ENCODE measurements at regions not wholly inside any gene's neighbourhood (a gene's known extent, or its start where the extent isn't known, plus 50 kb on each side); places are given as distances from the start of the nearest gene placed in this dataset.
A peak's percentile ranks its signal among the peaks of the same experiment; 100 is the strongest.

DNA sequence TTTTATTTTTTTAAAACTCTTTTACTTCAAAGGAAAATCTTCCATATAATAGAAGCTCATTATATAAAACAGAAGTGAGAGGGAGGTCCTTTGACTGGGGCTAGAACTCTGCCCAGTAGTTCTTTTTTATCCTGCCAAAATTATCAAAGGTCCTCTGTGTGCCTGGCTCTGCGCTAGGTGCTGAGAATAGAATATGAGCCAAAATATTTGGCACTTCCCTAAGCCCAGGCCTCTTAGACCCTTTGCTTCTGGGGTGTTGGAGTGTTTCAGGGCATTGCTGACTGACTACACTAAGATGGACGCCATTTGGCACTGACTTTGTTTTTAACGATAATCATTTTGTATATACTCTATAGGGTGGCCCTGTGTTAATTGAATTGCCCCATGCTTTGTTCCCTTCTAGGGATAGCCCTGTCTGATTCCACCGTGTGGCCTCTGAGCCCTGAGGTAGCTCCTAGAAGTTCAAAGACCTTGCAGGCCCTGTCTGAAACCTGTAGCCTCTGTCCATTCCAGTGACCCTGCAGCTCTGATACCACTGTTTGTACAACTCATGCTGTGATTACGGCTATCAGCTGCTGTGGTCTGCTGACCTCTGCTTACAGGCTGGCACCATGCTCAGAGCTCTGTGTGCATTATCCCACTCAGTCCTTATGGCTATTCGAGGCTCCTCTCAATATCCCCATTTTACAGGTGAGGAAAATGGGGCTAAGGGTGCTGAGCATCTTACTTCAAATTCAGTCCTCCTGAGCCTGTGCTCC lies 84.3 kb upstream of the SHB start (continued):
- TF ChIP-seq, protein P1, sequence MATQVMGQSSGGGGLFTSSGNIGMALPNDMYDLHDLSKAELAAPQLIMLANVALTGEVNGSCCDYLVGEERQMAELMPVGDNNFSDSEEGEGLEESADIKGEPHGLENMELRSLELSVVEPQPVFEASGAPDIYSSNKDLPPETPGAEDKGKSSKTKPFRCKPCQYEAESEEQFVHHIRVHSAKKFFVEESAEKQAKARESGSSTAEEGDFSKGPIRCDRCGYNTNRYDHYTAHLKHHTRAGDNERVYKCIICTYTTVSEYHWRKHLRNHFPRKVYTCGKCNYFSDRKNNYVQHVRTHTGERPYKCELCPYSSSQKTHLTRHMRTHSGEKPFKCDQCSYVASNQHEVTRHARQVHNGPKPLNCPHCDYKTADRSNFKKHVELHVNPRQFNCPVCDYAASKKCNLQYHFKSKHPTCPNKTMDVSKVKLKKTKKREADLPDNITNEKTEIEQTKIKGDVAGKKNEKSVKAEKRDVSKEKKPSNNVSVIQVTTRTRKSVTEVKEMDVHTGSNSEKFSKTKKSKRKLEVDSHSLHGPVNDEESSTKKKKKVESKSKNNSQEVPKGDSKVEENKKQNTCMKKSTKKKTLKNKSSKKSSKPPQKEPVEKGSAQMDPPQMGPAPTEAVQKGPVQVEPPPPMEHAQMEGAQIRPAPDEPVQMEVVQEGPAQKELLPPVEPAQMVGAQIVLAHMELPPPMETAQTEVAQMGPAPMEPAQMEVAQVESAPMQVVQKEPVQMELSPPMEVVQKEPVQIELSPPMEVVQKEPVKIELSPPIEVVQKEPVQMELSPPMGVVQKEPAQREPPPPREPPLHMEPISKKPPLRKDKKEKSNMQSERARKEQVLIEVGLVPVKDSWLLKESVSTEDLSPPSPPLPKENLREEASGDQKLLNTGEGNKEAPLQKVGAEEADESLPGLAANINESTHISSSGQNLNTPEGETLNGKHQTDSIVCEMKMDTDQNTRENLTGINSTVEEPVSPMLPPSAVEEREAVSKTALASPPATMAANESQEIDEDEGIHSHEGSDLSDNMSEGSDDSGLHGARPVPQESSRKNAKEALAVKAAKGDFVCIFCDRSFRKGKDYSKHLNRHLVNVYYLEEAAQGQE (IDR thresholded peaks at IDR 0.05; ENCODE audit: borderline replicate concordance in 1 of 2, low read depth in 1 of 2, low read length in 2 of 2) = no peak
- TF ChIP-seq ZNF577 (CRISPR knock-in tag; IDR thresholded peaks at IDR 0.05; ENCODE audit: borderline replicate concordance, low read depth) = no peak
- no peak for TF ChIP-seq NFYB (CRISPR knock-in tag; IDR thresholded peaks at IDR 0.05)
- TF ChIP-seq HOXA3 (CRISPR knock-in tag; IDR thresholded peaks at IDR 0.05) = peak; percentile 24; the same call in 1 of the 2 replicates
- TF ChIP-seq ZNF674 (CRISPR knock-in tag; IDR thresholded peaks at IDR 0.05; ENCODE audit: low read depth) = no peak
- no peak for TF ChIP-seq RCOR2 (CRISPR knock-in tag; IDR thresholded peaks at IDR 0.05)
- TF ChIP-seq PRMT3 (CRISPR knock-in tag; IDR thresholded peaks at IDR 0.05; ENCODE audit: borderline replicate concordance, low read depth) = no peak
- TF ChIP-seq, protein P2, sequence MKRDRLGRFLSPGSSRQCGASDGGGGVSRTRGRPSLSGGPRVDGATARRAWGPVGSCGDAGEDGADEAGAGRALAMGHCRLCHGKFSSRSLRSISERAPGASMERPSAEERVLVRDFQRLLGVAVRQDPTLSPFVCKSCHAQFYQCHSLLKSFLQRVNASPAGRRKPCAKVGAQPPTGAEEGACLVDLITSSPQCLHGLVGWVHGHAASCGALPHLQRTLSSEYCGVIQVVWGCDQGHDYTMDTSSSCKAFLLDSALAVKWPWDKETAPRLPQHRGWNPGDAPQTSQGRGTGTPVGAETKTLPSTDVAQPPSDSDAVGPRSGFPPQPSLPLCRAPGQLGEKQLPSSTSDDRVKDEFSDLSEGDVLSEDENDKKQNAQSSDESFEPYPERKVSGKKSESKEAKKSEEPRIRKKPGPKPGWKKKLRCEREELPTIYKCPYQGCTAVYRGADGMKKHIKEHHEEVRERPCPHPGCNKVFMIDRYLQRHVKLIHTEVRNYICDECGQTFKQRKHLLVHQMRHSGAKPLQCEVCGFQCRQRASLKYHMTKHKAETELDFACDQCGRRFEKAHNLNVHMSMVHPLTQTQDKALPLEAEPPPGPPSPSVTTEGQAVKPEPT (CRISPR knock-in tag; IDR thresholded peaks at IDR 0.05; ENCODE audit: low read depth) = no peak
- TF ChIP-seq BHLHE40 (IDR thresholded peaks at IDR 0.05; ENCODE audit: low read length) = no peak
- no peak for TF ChIP-seq SETDB1 (CRISPR knock-in tag; IDR thresholded peaks at IDR 0.05; ENCODE audit: borderline replicate concordance)
- TF ChIP-seq SOX6 (IDR thresholded peaks at IDR 0.05) = no peak
- TF ChIP-seq SOX6 (CRISPR knock-in tag; IDR thresholded peaks at IDR 0.05) = peak; percentile 40; the same call in 1 of the 2 replicates
- TF ChIP-seq THYN1 (CRISPR knock-in tag; IDR thresholded peaks at IDR 0.05; ENCODE audit: borderline replicate concordance, low read depth) = no peak
- TF ChIP-seq ARNT2 (CRISPR knock-in tag; IDR thresholded peaks at IDR 0.05; ENCODE audit: low read depth) = no peak
- peak; percentile 60 for TF ChIP-seq HNF4A (CRISPR knock-in tag; IDR thresholded peaks at IDR 0.05)
- TF ChIP-seq, protein P3, sequence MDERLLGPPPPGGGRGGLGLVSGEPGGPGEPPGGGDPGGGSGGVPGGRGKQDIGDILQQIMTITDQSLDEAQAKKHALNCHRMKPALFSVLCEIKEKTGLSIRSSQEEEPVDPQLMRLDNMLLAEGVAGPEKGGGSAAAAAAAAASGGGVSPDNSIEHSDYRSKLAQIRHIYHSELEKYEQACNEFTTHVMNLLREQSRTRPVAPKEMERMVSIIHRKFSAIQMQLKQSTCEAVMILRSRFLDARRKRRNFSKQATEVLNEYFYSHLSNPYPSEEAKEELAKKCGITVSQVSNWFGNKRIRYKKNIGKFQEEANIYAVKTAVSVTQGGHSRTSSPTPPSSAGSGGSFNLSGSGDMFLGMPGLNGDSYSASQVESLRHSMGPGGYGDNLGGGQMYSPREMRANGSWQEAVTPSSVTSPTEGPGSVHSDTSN (CRISPR knock-in tag; IDR thresholded peaks at IDR 0.05) = no peak
- TF ChIP-seq, protein P4, sequence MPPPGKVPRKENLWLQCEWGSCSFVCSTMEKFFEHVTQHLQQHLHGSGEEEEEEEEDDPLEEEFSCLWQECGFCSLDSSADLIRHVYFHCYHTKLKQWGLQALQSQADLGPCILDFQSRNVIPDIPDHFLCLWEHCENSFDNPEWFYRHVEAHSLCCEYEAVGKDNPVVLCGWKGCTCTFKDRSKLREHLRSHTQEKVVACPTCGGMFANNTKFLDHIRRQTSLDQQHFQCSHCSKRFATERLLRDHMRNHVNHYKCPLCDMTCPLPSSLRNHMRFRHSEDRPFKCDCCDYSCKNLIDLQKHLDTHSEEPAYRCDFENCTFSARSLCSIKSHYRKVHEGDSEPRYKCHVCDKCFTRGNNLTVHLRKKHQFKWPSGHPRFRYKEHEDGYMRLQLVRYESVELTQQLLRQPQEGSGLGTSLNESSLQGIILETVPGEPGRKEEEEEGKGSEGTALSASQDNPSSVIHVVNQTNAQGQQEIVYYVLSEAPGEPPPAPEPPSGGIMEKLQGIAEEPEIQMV (CRISPR knock-in tag; IDR thresholded peaks at IDR 0.05; ENCODE audit: low read depth) = no peak
- TF ChIP-seq, protein P5, sequence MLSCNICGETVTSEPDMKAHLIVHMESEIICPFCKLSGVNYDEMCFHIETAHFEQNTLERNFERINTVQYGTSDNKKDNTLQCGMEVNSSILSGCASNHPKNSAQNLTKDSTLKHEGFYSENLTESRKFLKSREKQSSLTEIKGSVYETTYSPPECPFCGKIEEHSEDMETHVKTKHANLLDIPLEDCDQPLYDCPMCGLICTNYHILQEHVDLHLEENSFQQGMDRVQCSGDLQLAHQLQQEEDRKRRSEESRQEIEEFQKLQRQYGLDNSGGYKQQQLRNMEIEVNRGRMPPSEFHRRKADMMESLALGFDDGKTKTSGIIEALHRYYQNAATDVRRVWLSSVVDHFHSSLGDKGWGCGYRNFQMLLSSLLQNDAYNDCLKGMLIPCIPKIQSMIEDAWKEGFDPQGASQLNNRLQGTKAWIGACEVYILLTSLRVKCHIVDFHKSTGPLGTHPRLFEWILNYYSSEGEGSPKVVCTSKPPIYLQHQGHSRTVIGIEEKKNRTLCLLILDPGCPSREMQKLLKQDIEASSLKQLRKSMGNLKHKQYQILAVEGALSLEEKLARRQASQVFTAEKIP (CRISPR knock-in tag; IDR thresholded peaks at IDR 0.05; ENCODE audit: borderline replicate concordance) = no peak
- TF ChIP-seq MTA3 (CRISPR knock-in tag; IDR thresholded peaks at IDR 0.05) = no peak
- TF ChIP-seq ZNF562 (CRISPR knock-in tag; IDR thresholded peaks at IDR 0.05; ENCODE audit: borderline replicate concordance) = no peak
